Endothelial cell of umbilical vein (primary cell): ENCODE measurements at regions not wholly inside any gene's neighbourhood (a gene's known extent, or its start where the extent isn't known, plus 50 kb on each side); places are given as distances from the start of the nearest gene placed in this dataset.

Source experiments
- BruUV-seq: library from RNA; stranded (reverse); fragments of 400-500 nt; replicated peaks from 2 replicates; lab custom pipeline; 2021; lab: Mats Ljungman, UMichigan
- CTCF ChIA-PET: fragments of 300-600, 350-600 bp; sonication (Branson Sonifier 250); formaldehyde crosslinking; loops from one replicate; lab custom pipeline; 2021; ENCODE audit warnings: antibody characterized with exemption, inconsistent platforms; lab: Charles Lee
- POLR2A ChIA-PET: fragments of 300-600, 350-600 bp; sonication (Branson Sonifier 250); formaldehyde crosslinking; loops from one replicate; lab custom pipeline; 2021; ENCODE audit warnings: antibody characterized with exemption, inconsistent platforms; lab: Charles Lee
- DNase-seq: peaks from one replicate; pipeline ENCODE4 v3.0.0-alpha.2; 2011; ENCODE audit warnings: low read depth, low spot score
- FAIRE-seq: peaks from 2 replicates; lab custom pipeline; 2011; peaks lifted over from hg19 to GRCh38; lab: Jason Lieb, UNC
- H2AFZ ChIP-seq: 2 replicates; pipeline ENCODE4 v1.6.0; 2012; ENCODE audit warnings: low read depth, low read length, control low read depth, inconsistent platforms
- H3K27ac ChIP-seq: 2 replicates; pipeline ENCODE4 v1.5.1; 2011; ENCODE audit warnings: low read depth, mild to moderate bottlenecking, control low read depth, low read length, moderate library complexity; ENCODE audit not compliant: insufficient read depth
- H3K27me3 ChIP-seq, 2 experiments: 2 replicates each; pipeline versions ENCODE4 v1.6.0 to v1.6.1; 2011; ENCODE audit warnings: low read length in 2 of 2, mixed read lengths in 1 of 2; ENCODE audit not compliant: control insufficient read depth in 2 of 2, insufficient read depth in 2 of 2
- H3K36me3 ChIP-seq, 2 experiments: 2 replicates in 1 of 2; 3 replicates in 1 of 2; pipeline ENCODE4 v1.5.1; 2011; ENCODE audit warnings: low read length in 2 of 2, mild to moderate bottlenecking in 1 of 2, moderate library complexity in 1 of 2; ENCODE audit not compliant: control insufficient read depth in 2 of 2, insufficient read depth in 2 of 2; ENCODE audit errors: extremely low read depth in 1 of 2
- H3K4me1 ChIP-seq: 3 replicates; pipeline ENCODE4 v1.5.1; 2011; ENCODE audit warnings: mild to moderate bottlenecking, low read length; ENCODE audit not compliant: control insufficient read depth, insufficient read depth; ENCODE audit errors: extremely low read depth
- H3K4me2 ChIP-seq: 2 replicates; pipeline ENCODE4 v1.6.1; 2011; ENCODE audit warnings: low read length, control low read depth, mixed read lengths; ENCODE audit not compliant: insufficient read depth
- H3K4me3 ChIP-seq, 3 experiments: fragments of 200-600 bp in 1 of 3; sonication (generic), shearing (Covaris generic) in 1 of 3; replicated peaks in 1 of 3; 2 replicates each; pipeline ENCODE4 v1.5.1; 2011 to 2016; ENCODE audit warnings: control low read depth in 3 of 3, low read length in 3 of 3, mild to moderate bottlenecking in 2 of 3, inconsistent platforms in 1 of 3, low read depth in 1 of 3, moderate library complexity in 1 of 3; ENCODE audit not compliant: insufficient read depth in 1 of 3
- H3K79me2 ChIP-seq: 2 replicates; pipeline ENCODE4 v1.6.0; 2012; ENCODE audit warnings: low read length, inconsistent platforms; ENCODE audit not compliant: control insufficient read depth, insufficient read depth
- H3K9ac ChIP-seq: replicated peaks from 2 replicates; pipeline ENCODE3; 2011; ENCODE audit warnings: low read length, control low read depth; ENCODE audit not compliant: insufficient read depth; ENCODE audit errors: extremely low read depth
- H3K9me1 ChIP-seq: replicated peaks from 3 replicates; pipeline ENCODE4 v1.6.0; 2011; ENCODE audit warnings: mild to moderate bottlenecking, low read length; ENCODE audit not compliant: control insufficient read depth, insufficient read depth; ENCODE audit errors: extremely low read depth
- H3K9me3 ChIP-seq: replicated peaks from 2 replicates; pipeline ENCODE4 v1.5.1; 2012; ENCODE audit warnings: low read length, inconsistent platforms; ENCODE audit not compliant: control insufficient read depth, insufficient read depth
- H4K20me1 ChIP-seq: replicated peaks from 2 replicates; pipeline ENCODE3; 2011; ENCODE audit warnings: mild to moderate bottlenecking, low read length; ENCODE audit not compliant: control insufficient read depth, insufficient read depth; ENCODE audit errors: extremely low read depth
- EZH2 ChIP-seq: IDR thresholded peaks from 2 replicates; pipeline ENCODE4 v1.6.1; 2012; ENCODE audit warnings: borderline replicate concordance, low read depth, mild to moderate bottlenecking, moderate library complexity, low read length, inconsistent platforms; ENCODE audit not compliant: severe bottlenecking
- FOS ChIP-seq: IDR thresholded peaks from 2 replicates; pipeline ENCODE4 v1.6.1; 2011; ENCODE audit warnings: mild to moderate bottlenecking, low read length, moderate library complexity, borderline replicate concordance; ENCODE audit not compliant: insufficient read depth
- GATA2 ChIP-seq: IDR thresholded peaks from 2 replicates; pipeline ENCODE4 v1.7.0; 2011; ENCODE audit warnings: low read depth, mild to moderate bottlenecking, moderate library complexity, mixed read lengths, low read length; ENCODE audit not compliant: insufficient read length, insufficient read depth
- JUN ChIP-seq: IDR thresholded peaks from 2 replicates; pipeline ENCODE4 v1.6.1; 2011; ENCODE audit warnings: borderline replicate concordance, low read depth; ENCODE audit not compliant: insufficient read length, insufficient read depth
- MYC ChIP-seq: IDR thresholded peaks from one replicate; pipeline ENCODE4 v1.6.1; 2011; ENCODE audit warnings: mild to moderate bottlenecking, low read depth, low read length
- POLR2A ChIP-seq: IDR thresholded peaks from 2 replicates; pipeline ENCODE4 v1.6.1; 2012; ENCODE audit warnings: low read depth, mild to moderate bottlenecking, control low read depth, low read length
- POLR2AphosphoS5 ChIP-seq: IDR thresholded peaks from 2 replicates; pipeline ENCODE4 v1.6.1; 2012; ENCODE audit warnings: low read depth, mild to moderate bottlenecking, control low read depth, low read length, moderate library complexity; ENCODE audit not compliant: insufficient read depth
- dilution Hi-C: fragments of 300-500 bp; cut with MboI; formaldehyde crosslinking; loops from one replicate; pipeline ENCODE4 v1.15.0; 2019; ENCODE audit warnings: low sequenced_read_pairs; ENCODE audit not compliant: extremely low pct_ligation_motif_present
- intact Hi-C: fragments of 100-400 bp; cut with micrococcal nuclease; formaldehyde crosslinking; loops from one replicate; pipeline ENCODE4 v1.10.0; 2022
- TF ChIP-seq, protein P1 (sequence below), 2 donors: IDR thresholded peaks; 1 replicate in 1 of 2; 2 replicates in 1 of 2; pipeline ENCODE4 v1.5.1; 2011; ENCODE audit warnings: low read length in 2 of 2, mild to moderate bottlenecking in 2 of 2, moderate library complexity in 2 of 2, control low read depth in 1 of 2, inconsistent platforms in 1 of 2, low read depth in 1 of 2; ENCODE audit not compliant: insufficient read depth in 1 of 2; ENCODE audit errors: extremely low read depth in 1 of 2
- TF ChIP-seq, protein P2 (sequence below): IDR thresholded peaks from 2 replicates; pipeline ENCODE4 v1.6.1; 2011; ENCODE audit not compliant: insufficient read depth, insufficient read length

DNA sequence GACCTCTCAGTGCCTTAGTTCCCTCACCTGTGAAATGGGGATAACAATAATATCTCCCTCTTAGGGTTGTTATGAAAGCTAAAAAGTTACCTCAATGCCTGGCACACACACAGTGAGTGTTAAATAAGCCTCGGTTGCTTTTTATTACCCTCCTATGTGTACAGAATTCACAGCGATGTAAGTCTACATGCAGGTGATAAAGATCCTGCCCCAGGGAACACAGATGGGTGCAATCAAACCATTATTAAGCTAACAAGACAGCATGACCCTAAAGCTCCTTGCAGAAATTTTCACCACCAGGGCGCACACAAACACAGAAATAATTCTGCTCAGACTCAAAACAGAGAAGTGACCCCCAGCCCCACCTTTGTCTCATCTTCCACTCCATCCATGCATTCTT, 261.9 kb downstream of the SNX10 start:
- Histone ChIP-seq H3K27ac (no peak overlapping the region), H2AFZ (no peak overlapping the region), H3K4me3 (no peak overlapping the region), H3K36me3 (no peaks in the 10 kb centered on the region), H3K9ac (no peak overlapping the region), H4K20me1 (no peaks in the 10 kb centered on the region), H3K9me3 (no peaks in the 10 kb centered on the region), H3K4me1 (no peaks in the 10 kb centered on the region), H3K27me3 (peaks cover 3 to 5% of the 10 kb centered on the region in 2 experiments), H3K4me2 (no peak overlapping the region), H3K9me1 (no peaks in the 10 kb centered on the region), H3K79me2 (no peaks in the 10 kb centered on the region)
- TF ChIP-seq POLR2A: no peak
- TF ChIP-seq EZH2: no peak
- TF ChIP-seq JUN: no peak
- TF ChIP-seq, protein P1, sequence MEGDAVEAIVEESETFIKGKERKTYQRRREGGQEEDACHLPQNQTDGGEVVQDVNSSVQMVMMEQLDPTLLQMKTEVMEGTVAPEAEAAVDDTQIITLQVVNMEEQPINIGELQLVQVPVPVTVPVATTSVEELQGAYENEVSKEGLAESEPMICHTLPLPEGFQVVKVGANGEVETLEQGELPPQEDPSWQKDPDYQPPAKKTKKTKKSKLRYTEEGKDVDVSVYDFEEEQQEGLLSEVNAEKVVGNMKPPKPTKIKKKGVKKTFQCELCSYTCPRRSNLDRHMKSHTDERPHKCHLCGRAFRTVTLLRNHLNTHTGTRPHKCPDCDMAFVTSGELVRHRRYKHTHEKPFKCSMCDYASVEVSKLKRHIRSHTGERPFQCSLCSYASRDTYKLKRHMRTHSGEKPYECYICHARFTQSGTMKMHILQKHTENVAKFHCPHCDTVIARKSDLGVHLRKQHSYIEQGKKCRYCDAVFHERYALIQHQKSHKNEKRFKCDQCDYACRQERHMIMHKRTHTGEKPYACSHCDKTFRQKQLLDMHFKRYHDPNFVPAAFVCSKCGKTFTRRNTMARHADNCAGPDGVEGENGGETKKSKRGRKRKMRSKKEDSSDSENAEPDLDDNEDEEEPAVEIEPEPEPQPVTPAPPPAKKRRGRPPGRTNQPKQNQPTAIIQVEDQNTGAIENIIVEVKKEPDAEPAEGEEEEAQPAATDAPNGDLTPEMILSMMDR (IDR thresholded peaks at IDR 0.05; ENCODE audit: extremely low read depth in 1 of 2, insufficient read depth in 1 of 2, low read depth in 1 of 2, low read length in 2 of 2): no peak
- TF ChIP-seq, protein P2, sequence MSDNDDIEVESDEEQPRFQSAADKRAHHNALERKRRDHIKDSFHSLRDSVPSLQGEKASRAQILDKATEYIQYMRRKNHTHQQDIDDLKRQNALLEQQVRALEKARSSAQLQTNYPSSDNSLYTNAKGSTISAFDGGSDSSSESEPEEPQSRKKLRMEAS: no peak
- no peak for TF ChIP-seq MYC
- no peak for TF ChIP-seq GATA2
- TF ChIP-seq FOS: no peak
- no peak for TF ChIP-seq POLR2AphosphoS5
- intact Hi-C loops (no loop called here), dilution Hi-C loops (no loop called here)
- DNase-seq (no peak), FAIRE-seq (no peak)
- no TSS peak for BruUV-seq
- POLR2A ChIA-PET: no interaction called here
- CTCF ChIA-PET: no interaction called here
